Motor neuron (in vitro differentiated cells): ENCODE measurements at regions not wholly inside any gene's neighbourhood (a gene's known extent, or its start where the extent isn't known, plus 50 kb on each side); places are given as distances from the start of the nearest gene placed in this dataset.
"Not testable (repeated sequence)": the region's sequence is repeated elsewhere in the genome, so short reads cannot be mapped to it uniquely, and the experiment has no call there.

Experiments
- ATAC-seq, 8 experiments: fragments of 200-7000 bp; cut with Tn5 transposase; replicated peaks in 6 of 8; 2 replicates each; pipeline ENCODE4 v1.8.0; 2021; ENCODE audit warnings: mild to moderate bottlenecking in 8 of 8, moderate library complexity in 8 of 8
- H3K27ac ChIP-seq, 2 donors: fragments of 250-450 bp; sonication (Bioruptor Pico); 2 replicates each; pipeline ENCODE4 v1.9.0; 2021; ENCODE audit warnings: antibody characterized with exemption in 2 of 2, mild to moderate bottlenecking in 2 of 2, moderate library complexity in 1 of 2
- H3K4me1 ChIP-seq, 2 donors: fragments of 250-450 bp; sonication (Bioruptor Pico); replicated peaks in 1 of 2; 2 replicates each; pipeline ENCODE4 v1.6.1; 2021; ENCODE audit warnings: antibody characterized with exemption in 2 of 2, mild to moderate bottlenecking in 2 of 2, moderate library complexity in 1 of 2
- H3K4me3 ChIP-seq, 5 donors: fragments of 250-450 bp; sonication (Bioruptor Pico); 2 replicates each; pipeline ENCODE4 v1.9.0; 2021; ENCODE audit warnings: antibody characterized with exemption in 5 of 5, mild to moderate bottlenecking in 5 of 5, moderate library complexity in 4 of 5
- WGBS, 10 experiments: fragments of 450-650 bp; shearing (Covaris generic); methylation state at CpG; one replicate each; pipeline ENCODE4 v1.0.0; 2022; 5-methylcytosine and 5-hydroxymethylcytosine counted together
- in situ Hi-C, 9 experiments: fragments of 400-800 bp; cut with MboI; loops; one replicate each; pipeline ENCODE4 v1.15.0; 2021; ENCODE audit warnings: low sequenced_read_pairs in 9 of 9, low pct_unique_long_range_greater_than_20kb in 2 of 9; ENCODE audit not compliant: unreplicated experiment in 9 of 9

GRCh38 chr18:77421546-77421945 is 171.9 kb downstream of the GALR1 start:
- in situ Hi-C loops, H3K4me1 ChIP-seq, ATAC-seq: not testable (repeated sequence)
- 17 to 78% (median 27%) methylated on average over 1 to 6 of the region's 28 CpGs; no CpG with 5 or more reads in 7 of the 10 experiments for WGBS, 10 experiments
- Histone ChIP-seq H3K27ac (peak overlapping the region in 1 of 2 donors; percentile 80), H3K4me3 (peak overlapping the region; percentile 32 to 52 (median 39))

DNA sequence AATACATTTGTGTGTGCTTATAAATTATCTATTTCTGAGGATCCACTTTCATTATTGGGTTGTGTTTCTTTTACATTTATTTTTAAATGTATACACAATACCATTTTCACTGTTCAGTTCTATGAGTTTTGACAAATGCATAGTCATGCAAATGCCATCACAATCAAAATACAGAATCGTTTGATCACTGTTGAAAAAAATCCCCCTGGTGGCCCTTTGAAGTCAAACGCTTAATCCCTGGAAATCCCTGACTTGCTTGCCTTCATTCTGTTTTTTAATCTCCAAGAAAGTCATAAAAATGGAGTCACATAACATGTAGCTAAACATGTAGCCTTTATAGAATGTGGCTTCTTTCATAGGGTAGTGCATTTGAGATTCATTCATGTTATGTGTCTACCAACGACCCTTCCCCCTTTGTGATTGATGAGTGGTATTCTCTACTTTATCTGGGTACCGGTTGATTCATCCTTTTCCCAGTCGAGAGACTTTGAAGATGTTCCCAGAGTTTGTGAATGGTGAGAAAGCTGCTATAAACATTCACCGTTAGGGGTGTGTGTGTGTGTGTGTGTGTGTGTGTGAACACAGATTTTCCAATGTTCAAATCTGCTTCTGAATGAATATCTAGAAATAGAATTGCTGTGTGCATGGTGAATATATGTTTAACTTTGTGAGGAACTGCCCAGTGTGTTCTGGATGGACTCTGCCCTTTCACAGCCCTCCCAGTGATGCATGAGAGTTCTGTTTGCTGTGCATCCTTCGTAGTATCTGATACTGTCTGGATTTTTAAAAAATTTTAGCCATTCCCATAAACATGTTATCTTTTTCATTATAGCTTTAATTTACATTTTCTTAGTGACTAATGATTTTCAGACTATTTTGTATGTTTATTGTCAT is 173.6 kb downstream of the GALR1 start:
- Histone ChIP-seq H3K4me1 (no peaks in the 10 kb centered on the region), H3K4me3 (peak overlapping the region in 3 of 5 donors; percentile 5 to 41 (median 39)), H3K27ac (no peak overlapping the region)
- WGBS, 10 experiments: 0 to 33% (median 19%) methylated on average over 3 to 7 of the region's 7 CpGs; no CpG with 5 or more reads in 1 of the 10 experiments
- ATAC-seq: peak in 5 of 8 experiments; percentile 15 to 63 (median 37)
- in situ Hi-C loops: no loop called here

- no peak overlapping the region for H3K4me3 ChIP-seq
- WGBS, 10 experiments: 0 to 100% (median 89%) methylated on average over 1 of the region's 1 CpG; no CpG with 5 or more reads in 1 of the 10 experiments
- in situ Hi-C loops: no loop called here
- no peak for ATAC-seq
- H3K27ac ChIP-seq: no peak overlapping the region
- H3K4me1 ChIP-seq: no peaks in the 10 kb centered on the region
These were observed 183.4 kb downstream of the GALR1 start for GRCh38 chr18:77433076-77433475.

DNA sequence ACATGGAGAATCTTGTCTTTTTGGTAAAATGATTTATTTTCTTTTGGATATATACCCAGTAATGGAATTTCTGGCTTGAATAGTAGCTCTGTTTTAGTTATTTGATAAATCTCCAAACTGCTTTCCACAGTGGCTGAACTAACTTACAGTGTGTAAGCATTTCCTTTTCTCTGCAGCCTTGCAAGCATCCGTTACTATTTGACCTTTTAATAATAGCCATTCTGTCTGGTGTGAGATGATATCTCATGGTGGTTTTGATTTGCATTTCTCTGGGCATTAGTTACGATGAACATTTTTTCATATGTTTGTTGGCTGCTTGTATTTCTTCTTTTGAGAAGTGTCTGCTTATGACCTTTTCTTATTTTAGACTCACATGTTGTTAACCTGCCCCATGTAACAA is 190.2 kb downstream of the GALR1 start:
- in situ Hi-C loops: no loop called here
- no peak for ATAC-seq
- no peak overlapping the region for H3K4me3 ChIP-seq
- no peak overlapping the region for H3K27ac ChIP-seq
- WGBS, 10 experiments: 7 to 100% (median 86%) methylated on average over 1 to 2 of the region's 2 CpGs; no CpG with 5 or more reads in 1 of the 10 experiments
- no peaks in the 10 kb centered on the region for H3K4me1 ChIP-seq

- WGBS, 10 experiments: 0 to 100% (median 58%) methylated on average over 1 to 3 of the region's 6 CpGs; no CpG with 5 or more reads in 6 of the 10 experiments
- Histone ChIP-seq H3K4me3 (no peak overlapping the region), H3K27ac (no peak overlapping the region), H3K4me1 (no peaks in the 10 kb centered on the region)
- no peak for ATAC-seq
- in situ Hi-C loops: no loop called here
These were observed 192.7 kb downstream of the GALR1 start for GRCh38 chr18:77442393-77442792.

DNA sequence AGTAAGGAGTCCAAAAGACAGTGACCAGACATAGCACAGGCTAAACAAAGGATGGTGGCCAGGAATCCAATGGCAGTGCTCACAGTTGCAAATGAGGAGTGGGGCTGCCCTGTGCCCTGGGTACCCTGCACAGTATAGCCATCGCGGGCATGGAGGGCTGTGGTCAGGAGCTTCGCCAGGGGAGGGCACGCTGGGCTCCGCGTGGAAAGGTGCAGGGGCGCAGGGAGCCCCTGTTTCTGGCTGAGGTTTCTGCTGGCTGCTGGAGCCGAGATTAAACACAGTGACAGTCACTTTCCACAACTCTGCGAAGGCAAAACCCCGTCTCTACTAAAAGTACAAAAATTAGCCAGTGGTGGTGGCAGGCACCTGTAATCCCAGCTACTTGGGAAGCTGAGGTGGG is 194.7 kb downstream of the GALR1 start:
- in situ Hi-C loops: no loop called here
- Histone ChIP-seq H3K27ac (no peak overlapping the region), H3K4me1 (no peaks in the 10 kb centered on the region), H3K4me3 (no peak overlapping the region)
- whole genome bisulfite sequencing, 10 experiments: 14 to 100% (median 93%) methylated on average over 1 to 3 of the region's 10 CpGs; no CpG with 5 or more reads in 6 of the 10 experiments
- no peak for ATAC-seq

GRCh38 chr18:77448046-77448445 is 198.4 kb downstream of the GALR1 start:
- peaks cover 9 to 10% of the 10 kb centered on the region in 2 donors for H3K4me1 ChIP-seq
- H3K27ac ChIP-seq: no peak overlapping the region
- 11 to 100% (median 71%) methylated on average over 1 to 6 of the region's 6 CpGs; no CpG with 5 or more reads in 1 of the 10 experiments for WGBS, 10 experiments
- peak in 1 of 8 experiments; percentile 24 for ATAC-seq
- in situ Hi-C loops: no loop called here
- no peak overlapping the region for H3K4me3 ChIP-seq

DNA sequence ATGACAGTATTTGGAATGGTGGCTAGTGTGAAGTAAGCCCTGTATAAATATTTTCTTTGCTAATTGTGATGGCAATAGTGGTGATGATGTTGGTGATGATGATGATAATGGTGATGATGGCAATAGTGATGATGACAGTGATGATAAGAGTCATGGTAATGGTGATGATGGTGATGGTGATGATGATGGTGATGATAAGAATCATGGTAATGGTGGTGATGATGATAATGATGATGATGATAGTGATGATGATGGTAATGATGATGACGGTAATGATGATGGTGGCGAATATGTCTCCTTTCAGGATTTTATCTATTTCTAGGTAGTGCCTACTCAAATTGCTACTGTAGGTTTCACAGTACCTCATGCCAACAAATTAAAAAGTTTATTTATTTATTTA is 205.4 kb downstream of the GALR1 start:
- 38 to 100% (median 93%) methylated on average over 1 to 2 of the region's 2 CpGs; no CpG with 5 or more reads in 1 of the 10 experiments for WGBS, 10 experiments
- in situ Hi-C loops: no loop called here
- no peak for ATAC-seq
- Histone ChIP-seq H3K4me3 (no peak overlapping the region), H3K27ac (no peak overlapping the region), H3K4me1 (peaks cover 9 to 10% of the 10 kb centered on the region in 2 donors)

- 0 to 100% (median 60%) methylated on average over 1 to 3 of the region's 3 CpGs; no CpG with 5 or more reads in 1 of the 10 experiments for WGBS, 10 experiments
- in situ Hi-C loops: no loop called here
- Histone ChIP-seq H3K27ac (no peak overlapping the region), H3K4me3 (no peak overlapping the region), H3K4me1 (peaks cover 0 to 1% of the 10 kb centered on the region in 2 donors)
- ATAC-seq: no peak
These were observed 208.0 kb downstream of the GALR1 start for GRCh38 chr18:77457681-77458080.

DNA sequence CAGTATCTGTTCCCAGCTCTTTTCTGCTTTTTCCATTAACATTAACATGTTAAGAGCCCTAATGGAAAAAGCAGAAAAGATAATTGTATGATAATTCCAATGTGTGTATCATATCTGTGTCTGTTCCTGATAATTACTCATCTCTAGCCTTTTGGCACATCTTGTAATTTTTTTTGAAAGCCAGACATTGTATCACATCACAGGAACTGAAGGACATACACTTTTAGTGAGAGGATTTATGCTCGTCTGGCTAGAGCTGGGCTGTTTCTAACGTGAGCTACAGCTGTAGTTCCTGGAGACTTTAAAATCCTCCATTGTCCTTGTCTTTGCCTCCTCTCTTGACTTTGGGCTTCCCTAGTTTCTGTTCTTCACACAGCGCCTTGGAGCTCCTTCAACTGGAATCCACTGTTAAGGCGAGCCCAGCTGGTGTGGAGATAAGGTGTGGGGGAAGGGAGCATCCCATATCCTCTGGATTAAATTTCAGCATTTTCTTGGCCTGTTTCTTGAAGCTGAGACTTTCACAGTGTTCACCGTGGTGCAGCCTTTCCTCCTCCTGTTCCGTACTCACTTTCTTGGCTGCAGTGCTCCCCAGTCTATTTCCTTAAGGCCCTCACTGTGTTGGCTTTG is 211.5 kb downstream of the GALR1 start:
- Histone ChIP-seq H3K4me1 (no peaks in the 10 kb centered on the region), H3K4me3 (no peak overlapping the region), H3K27ac (no peak overlapping the region)
- in situ Hi-C loops: no loop called here
- peak in 2 of 8 experiments; percentile 22 to 30 for ATAC-seq
- WGBS, 10 experiments: 41 to 100% (median 75%) methylated on average over 1 to 6 of the region's 6 CpGs; no CpG with 5 or more reads in 3 of the 10 experiments

GRCh38 chr18:77464917-77465316 is 215.3 kb downstream of the GALR1 start:
- in situ Hi-C loops: no loop called here
- 0 to 90% (median 72%) methylated on average over 2 to 3 of the region's 3 CpGs for WGBS, 10 experiments
- Histone ChIP-seq H3K4me3 (no peak overlapping the region), H3K4me1 (peaks cover 0 to 11% of the 10 kb centered on the region in 2 donors), H3K27ac (no peak overlapping the region)
- no peak for ATAC-seq

- Histone ChIP-seq H3K4me1 (peaks cover 0 to 11% of the 10 kb centered on the region in 2 donors), H3K27ac (no peak overlapping the region), H3K4me3 (no peak overlapping the region)
- in situ Hi-C loops: no loop called here
- ATAC-seq: peak in 1 of 8 experiments; percentile 95
These were observed 217.2 kb downstream of the GALR1 start for GRCh38 chr18:77466890-77467289.

DNA sequence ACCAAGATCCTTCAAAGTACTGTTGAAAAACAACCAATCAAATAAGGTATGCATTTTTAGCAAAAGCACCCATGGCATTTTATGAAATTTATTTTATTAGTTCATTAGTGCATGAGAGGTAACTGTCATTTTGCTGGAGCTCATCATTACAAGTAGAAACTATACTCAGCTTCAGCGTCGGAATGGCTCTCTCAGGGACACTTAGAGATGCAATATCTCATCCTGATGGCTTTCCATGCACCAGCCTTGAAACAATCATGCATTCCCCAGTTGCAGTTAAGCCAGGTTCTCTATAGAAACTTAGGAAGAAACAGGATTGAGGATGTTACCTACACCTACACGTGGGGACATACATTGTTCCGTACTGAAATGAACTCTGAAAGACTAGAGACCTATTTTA is 219.5 kb downstream of the GALR1 start:
- WGBS, 10 experiments: 30 to 77% (median 59%) methylated on average over 1 to 4 of the region's 4 CpGs; no CpG with 5 or more reads in 1 of the 10 experiments
- H3K4me3 ChIP-seq: no peak overlapping the region
- in situ Hi-C loops: no loop called here

More for the DNA sequence above, 219.5 kb downstream of the GALR1 start:
- ATAC-seq: peak in 1 of 8 experiments; percentile 74
- no peak overlapping the region for H3K27ac ChIP-seq
- peaks cover 0 to 11% of the 10 kb centered on the region in 2 donors for H3K4me1 ChIP-seq
